NCI-H2107 (cell line): ENCODE measurements at regions not wholly inside any gene's neighbourhood (a gene's known extent, or its start where the extent isn't known, plus 50 kb on each side); places are given as distances from the start of the nearest gene placed in this dataset.
A peak's percentile ranks its signal among the peaks of the same experiment; 100 is the strongest.

ENCODE experiments used
- DNase-seq: peaks from one replicate; lab custom pipeline; 2025; lab: John Stamatoyannopoulos, UW

DNA sequence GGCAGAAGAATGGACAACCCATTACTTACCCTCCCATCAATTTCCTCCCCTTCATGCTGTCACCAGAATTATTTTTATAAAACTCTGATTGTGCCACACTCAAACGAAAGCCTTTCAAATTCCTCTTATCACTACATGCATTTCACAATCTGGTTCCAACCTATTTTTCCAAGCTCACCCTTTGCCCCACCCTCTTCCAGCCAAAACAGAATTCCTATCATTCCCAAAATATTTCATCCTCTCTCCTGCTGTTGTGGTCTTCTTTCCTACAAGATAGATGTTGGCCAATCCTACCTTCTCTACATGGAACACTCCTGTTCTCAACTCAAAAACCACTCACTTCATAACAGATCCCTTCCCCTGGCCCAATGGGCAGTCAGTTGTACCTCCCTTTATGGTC lies 111.5 kb downstream of the ELAPOR2 start:
- no peak for DNase-seq

GRCh38 chr7:86943447-86943846 lies 116.0 kb downstream of the ELAPOR2 start:
- no peak for DNase-seq

DNA sequence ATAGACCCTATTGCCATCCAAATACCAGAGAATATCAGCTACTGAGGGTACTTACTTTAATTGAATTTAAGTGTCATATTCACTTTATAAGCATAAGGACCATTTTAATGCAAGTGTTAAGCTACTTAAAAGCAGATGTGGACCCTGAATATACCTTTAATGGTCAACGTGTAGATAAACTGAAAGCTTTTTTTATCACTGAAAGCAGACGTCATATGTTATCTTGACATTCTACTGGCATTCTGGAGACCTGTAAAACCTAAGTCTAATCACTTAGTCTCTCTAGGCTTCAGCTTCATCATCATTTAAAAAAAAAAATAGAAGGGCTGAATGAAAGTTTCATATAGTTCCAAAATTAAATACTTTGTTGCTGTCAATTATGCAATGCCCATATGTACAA lies 116.5 kb downstream of the ELAPOR2 start:
- DNase-seq = no peak

- no peak for DNase-seq
Observed at GRCh38 chr7:86942081-86942480, 117.4 kb downstream of the ELAPOR2 start.

DNA sequence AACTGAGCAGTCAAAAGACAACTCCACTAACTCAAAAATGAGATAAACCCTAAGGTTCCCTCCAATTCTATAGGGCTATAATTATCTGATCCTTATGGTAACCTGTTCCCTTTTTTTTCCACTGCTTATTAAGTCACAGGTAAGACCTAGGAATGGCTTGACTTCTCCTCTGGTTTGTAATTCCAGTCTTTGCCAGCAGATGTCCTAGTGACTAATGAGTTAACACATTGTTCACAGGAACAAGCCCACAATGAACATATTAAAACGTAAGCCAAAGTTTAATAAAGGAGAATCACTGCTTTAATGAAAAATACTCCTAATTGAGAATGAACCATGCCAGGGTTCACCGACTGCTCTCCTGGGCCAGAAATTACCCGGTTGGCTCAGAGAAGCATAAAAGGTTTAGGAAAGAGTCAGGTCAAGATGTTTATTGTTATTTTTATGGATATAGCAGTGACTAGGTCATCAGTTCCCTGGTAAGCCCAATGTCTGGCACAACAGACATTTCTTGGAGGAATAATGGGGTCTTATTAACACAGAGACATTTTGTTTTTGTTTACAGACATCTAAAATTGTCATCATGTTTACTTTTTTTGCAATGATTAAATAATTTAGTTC lies 120.1 kb downstream of the ELAPOR2 start:
- DNase-seq = peak; percentile 15

DNA sequence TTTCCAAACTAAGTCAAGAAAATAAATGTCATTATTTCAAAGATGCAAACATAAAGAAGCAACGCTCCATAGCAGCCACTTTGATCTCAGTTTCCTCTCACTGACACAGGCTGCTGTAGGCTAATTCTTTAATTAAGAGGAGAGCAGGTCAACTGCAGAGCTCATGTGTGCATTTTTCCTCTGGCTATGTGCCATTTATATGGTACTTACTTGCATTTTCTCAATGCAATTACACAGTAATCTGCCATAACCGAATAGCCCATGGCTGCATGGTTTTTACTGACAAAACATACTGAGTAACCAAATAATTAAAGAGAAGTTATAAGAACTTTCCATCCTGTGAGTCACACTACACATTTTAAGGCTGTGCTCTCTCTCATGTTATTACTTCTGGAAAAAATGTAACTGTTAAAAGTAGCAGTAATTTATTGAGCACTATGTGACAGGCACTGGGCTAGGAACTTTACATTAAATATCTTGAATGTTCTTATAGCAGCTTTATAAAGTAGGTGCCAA lies 122.0 kb downstream of the ELAPOR2 start:
- no peak for DNase-seq

- no peak for DNase-seq
Observed at GRCh38 chr7:86933295-86933845, 126.1 kb downstream of the ELAPOR2 start.

DNA sequence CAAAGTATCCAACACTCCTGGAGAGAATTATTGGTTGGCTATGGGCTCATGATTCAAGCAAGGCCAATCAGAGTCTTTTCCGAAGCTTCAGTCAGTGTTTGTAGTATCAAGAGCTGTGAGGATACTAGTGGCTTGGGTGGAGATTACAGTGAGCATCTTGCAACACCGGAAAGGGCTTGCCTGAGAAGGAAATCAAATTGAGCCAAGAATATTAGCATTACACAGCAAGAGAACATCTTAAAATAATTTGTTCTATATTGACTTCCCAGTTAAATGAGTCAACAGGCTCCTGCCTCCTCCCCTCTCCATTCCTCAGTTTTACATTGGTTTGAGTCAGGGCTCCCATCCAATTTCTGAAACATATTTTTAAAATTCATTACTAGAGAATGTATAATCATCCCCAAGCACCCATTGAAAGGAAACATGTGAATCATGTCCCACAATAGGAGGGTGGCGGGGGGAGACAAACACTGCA lies 127.4 kb downstream of the ELAPOR2 start:
- no peak for DNase-seq

DNA sequence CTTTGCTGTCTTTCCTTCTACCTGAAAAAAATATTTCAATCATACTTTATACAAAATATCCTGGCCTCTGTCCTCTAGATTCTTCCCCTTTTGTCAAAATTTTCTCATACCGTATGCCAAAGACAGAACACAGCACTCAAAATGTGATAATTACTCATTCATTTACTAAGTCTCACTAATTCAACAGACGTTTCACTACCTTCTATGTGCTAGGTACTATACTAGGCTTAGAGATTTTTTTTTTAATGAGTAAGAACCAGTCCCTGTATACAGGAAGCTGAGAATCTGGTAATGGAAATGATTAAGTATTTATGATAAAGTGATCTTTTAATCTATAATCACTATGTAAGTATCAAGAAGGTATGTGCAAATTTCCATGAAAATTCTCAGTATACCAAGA lies 128.0 kb downstream of the ELAPOR2 start:
- no peak for DNase-seq

- no peak for DNase-seq
Observed at GRCh38 chr7:86930554-86931307, 128.7 kb downstream of the ELAPOR2 start.

GRCh38 chr7:86929293-86930109 lies 130.0 kb downstream of the ELAPOR2 start:
- no peak for DNase-seq

DNA sequence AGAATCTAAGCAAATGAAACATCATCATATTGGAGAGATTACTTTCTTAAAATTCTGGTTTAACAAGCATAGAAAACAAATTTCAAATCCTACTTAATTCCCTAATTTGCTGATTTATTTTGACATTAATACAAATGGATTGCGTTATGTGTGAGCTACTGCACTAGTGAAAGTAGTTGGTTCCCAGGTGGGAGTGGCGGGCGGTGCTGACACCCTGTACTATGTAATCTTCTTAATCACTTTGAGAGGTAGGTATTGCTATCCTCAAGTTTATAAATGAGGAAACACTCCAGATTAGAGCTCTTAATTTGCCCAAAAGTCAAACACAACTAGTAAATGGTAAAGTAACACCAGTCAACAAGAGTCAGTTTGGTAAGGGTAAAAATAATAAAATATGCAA lies 131.1 kb downstream of the ELAPOR2 start:
- DNase-seq = no peak

- peak; percentile 26 for DNase-seq
Observed at GRCh38 chr7:86926732-86927131, 132.7 kb downstream of the ELAPOR2 start.

DNA sequence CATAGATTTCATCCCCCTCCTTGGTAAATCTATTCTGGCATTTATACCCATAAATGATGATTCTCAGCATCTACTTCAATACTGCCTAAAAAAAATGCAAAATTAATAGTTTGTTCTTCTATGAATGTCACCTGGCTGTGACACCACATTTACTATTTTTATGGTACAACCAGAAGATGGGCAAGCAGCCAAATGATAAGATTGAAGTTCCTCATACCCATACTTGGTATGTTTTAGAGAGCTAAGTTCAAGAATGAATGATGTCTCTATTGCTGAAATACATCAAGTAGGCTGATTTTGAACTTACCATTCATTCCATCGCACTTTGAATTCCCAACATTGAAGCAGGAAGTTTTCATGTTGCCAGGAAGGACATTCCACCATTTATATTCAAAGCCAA lies 134.2 kb downstream of the ELAPOR2 start:
- DNase-seq = no peak

DNA sequence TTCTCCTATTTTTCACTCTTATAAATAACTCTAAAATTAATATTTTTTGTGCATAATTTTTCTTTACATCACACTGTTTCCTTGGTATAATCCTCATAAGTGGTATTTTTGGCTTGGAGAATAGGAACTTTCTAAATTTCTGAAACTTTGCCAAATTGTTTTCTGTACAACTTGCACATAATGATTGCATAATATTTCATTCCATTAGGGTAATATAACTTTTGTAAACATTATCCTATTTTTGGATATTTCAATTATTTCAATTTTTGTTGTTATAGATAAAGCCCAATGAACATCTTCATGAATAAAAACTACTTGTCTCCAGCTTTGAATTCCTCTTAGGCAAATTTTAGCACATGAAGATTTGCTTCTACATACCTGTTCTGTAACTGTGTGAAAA lies 135.9 kb downstream of the ELAPOR2 start:
- no peak for DNase-seq

- no peak for DNase-seq
Observed at GRCh38 chr7:86920154-86920553, 139.3 kb downstream of the ELAPOR2 start.

GRCh38 chr7:86918245-86918644 lies 141.2 kb downstream of the ELAPOR2 start:
- no peak for DNase-seq

DNA sequence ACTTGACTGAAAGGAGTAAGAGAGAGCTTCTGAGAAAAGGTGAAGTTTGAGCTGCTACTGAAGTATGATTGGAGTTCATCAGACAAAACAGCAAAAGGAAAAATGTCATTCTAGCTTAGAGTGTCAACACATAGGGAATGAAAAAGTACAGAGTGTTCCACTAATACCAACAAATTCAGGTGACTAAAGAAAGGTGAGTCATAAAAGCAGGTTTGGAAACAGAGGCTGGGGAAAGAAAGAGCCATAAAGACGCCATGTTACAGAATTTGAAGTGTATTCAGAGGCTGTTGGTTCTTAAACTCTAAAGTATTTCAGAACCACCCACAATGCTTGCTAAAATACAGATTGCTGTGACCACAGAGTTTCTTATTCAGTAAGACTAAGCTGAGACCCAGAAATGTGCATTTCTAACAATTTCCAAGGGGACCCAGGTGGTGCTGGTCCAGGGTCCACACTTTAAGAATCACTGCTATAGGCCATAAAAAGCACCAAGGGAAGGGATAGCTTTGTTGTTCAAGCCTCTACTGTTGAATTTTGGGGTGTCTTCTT lies 143.1 kb downstream of the ELAPOR2 start:
- no peak for DNase-seq

- no peak for DNase-seq
Observed at GRCh38 chr7:86914551-86914950, 144.9 kb downstream of the ELAPOR2 start.
